HPDE6-E6E7 (cell line): ENCODE measurements at regions not wholly inside any gene's neighbourhood (a gene's known extent, or its start where the extent isn't known, plus 50 kb on each side); places are given as distances from the start of the nearest gene placed in this dataset.

Experiments
- DNase-seq: peaks from one replicate; pipeline ENCODE4 v3.0.0; 2011; ENCODE audit warnings: missing footprints; ENCODE audit errors: extremely low spot score

DNA sequence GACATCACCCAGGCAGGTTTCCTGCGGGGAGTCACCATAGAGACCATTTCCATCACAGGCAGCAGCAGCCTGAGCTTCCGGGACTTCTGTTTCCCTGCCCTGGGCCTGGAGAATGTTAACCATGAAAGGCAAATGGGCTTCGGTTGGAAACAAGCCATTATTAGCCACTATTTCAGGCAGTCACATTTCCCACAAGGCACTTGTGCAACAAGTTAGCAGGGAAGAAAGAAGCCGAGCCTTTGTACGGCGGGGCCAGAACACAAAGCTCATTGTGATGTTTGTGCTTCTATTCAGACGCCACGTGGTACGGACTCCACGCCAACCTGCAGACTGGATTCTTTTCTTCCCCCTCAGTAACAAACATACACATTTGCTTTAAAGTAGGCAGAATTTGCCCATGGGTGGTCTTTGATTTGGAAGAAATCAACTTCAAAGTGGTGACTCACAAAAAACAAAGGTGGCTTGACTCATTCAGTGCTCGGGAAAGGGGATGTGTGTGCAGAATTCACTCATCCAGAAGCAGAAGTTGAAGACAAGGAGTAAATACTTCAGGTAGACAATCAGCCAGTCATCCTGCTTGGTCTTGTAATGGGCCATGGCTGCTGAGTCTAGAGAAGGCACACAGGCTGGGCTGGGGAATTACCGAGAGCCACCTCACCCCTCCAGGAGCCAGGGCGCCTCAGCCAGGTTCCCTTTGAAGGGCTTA is 154.2 kb upstream of the PRMT8 start:
- no peak for DNase-seq

DNA sequence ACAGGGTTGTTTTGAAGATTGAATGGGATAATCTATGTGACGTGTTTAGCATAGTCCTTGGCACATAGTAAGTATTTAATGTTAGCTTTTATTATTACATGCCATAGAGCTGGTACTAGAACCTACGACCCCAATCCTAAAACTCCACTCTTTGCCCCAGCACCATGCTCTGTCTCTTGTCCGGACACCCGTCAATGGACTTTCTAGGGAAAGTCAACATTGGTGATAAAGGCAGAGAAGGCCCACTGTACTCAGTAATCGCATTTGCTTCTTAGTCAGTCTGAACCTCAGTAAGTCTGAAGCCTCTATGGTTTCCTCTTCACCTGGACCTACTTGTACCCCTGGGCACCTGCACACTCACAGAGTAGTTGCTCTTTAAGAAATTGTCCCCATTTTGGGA is 153.1 kb upstream of the PRMT8 start:
- no peak for DNase-seq

DNA sequence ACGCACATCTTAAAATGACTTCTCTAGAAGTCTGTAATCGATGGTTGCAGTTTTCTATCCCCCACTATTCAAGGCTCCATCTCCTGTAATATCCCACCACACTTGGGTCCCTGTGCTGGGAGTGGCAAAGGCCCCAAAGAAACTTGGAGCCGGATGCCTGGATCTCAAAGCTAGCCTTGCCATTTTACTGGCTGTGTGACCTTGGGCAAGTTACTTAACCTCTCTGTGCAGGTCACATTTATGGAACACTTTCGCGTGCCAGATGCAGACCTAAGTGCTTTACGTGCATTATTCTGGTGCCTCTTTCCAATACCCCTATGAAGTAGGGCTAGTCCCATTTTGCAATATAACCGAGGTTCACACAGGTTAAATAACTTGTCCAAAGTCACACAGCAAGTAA is 151.8 kb upstream of the PRMT8 start:
- no peak for DNase-seq

DNA sequence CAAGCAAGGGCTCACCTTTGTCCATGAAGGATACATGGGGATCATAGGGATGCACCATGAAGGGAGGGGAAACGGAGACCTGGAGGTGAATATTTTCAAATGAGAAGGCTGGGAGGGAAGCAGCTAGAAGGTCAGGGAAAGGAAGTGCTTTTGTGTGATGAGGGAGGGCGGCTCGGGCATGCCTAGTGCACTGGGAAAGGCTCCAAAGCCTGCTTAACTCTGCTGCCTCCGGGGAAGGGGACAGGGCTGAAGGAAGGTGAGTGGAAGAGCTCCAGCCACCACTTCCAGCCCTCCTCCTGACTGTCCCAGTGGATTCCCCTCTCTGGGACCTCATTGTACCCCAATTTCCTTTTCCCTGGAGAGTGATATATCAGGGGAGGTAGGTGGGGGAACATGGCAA is 149.4 kb upstream of the PRMT8 start:
- DNase-seq, result no peak

DNA sequence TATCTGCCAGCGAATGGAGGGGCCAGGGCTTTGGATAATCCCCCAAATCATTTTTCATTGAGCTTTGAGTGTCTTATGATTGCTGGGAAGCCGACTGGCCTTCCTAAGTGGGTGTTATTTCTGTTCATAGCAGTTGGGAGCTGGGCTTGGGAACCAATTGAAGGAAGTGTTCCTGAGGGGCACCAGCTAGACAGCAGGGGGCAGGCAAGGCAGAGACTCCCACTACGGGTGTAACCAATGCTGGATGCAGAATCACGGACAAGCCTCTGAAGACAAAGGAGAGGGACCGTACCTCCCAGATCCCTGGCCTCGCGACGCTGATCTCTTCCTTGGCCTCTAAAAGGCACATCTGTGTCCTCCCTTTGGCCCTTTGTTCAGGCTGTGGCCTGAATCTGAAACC is 149.0 kb upstream of the PRMT8 start:
- no peak for DNase-seq

DNA sequence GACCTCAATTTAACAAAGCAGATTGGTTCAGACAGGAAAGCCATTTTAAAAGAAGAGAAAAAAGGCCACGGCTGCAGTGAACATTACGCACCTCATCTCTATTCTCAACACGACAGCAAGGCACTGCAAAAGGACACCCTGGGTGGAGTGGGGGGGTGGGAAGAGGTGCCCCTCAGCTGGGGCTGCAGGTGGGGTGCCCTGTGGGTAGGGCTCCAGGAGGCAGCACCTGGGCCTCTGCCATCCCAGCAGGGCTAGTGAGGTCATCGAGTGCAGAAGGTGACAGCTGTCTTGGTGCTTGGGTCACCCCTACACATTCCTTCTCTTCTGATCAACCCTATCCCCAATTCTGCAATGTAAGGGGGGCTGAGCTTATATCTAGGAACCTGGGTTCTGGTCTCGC is 142.9 kb upstream of the PRMT8 start:
- DNase-seq, result no peak

DNA sequence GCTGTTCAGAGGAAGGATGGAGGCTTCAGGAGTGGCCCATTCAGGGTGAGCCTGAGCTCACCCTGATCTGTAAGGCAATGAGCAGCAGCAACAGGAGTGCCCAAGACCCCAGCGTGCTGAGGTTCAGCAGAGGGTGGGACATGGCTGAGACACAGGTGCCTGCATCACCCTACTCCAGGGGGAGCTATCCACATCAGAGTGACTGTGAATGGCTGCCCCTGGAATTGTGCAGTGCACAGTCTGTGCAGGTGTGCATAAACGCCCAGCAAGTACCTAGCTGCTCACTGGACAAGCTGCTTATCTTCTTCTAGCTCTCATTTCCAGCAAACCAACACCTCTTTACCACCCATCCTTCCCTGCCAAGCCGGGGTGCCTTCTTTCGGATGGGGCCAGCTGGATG is 140.6 kb upstream of the PRMT8 start:
- no peak for DNase-seq

DNA sequence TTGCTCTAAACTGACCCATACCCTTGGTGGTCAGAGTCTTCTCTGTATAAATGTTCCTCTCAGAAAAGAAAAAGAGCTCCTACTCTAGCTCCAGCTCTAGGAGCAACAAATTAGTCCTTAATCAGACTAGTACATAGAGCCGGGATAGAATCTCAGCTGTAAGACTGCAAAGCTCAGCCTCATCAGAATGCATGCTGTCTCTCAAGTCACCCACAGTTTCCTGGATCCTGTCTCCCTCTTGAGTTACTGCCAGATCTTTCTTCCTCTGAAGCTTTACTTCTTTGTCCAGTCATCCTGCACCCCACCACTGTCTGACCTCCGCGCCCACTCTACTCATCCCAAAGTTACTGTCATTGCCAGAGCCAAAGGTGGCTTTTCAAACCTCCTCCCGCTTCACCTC is 139.3 kb upstream of the PRMT8 start:
- no peak for DNase-seq

DNA sequence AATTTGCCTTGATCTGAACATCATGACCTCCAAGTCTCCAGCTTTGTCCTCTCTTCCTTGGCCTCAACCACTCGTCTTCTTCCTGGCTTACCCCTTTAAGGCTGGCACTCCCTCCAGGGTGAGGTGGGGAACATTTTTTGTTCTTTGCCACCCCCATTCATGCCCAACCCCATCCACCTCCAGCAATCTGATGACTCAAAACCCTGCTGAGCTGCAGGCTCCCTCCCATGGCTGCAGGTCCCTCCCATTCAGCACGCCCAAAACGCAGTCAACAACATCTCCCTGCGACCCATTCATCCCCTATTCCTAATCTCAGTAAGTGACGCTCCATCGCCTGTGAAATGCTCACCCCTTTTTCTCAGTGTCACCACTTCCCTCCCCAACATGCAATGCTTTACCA is 138.8 kb upstream of the PRMT8 start:
- DNase-seq, result no peak

DNA sequence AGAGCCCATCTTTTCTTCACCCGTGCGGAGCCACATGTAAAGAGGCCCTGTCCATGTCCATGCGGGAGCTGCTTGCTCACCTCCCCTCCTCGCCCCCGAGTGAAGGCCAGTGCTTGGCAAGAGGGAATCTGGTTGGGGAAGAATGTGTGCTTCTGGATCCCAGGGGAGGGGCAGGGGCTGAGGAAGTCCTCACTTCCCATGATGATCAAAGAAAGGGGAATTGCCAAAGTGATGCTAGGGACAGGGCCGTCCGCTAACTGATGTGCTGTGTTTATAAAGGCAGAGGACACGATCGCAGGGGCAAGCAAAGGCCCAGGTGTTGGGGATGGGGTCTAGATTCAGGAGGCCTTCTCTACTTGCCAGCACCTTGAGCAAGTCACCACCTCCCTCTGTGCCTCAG is 137.4 kb upstream of the PRMT8 start:
- no peak for DNase-seq

DNA sequence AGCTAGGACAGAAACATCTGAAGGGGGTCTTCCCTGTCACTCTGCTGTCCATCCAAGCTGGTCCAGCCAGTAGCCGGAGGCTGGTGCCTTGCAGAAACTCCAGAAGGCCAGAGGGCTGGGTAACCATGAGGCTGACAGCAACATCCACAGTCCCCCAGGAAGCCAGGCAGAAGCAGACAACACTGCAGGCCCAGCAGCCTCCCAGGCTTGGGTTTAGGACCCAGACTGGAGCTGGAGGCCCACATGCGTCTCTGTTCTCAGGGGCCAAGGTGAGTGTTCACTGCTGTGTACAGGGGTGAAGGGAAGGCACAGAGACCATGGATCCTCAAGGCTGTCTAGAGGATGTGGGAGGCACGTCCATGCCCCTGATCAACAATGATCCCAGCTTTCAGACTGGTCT is 136.4 kb upstream of the PRMT8 start:
- DNase-seq, result no peak

DNA sequence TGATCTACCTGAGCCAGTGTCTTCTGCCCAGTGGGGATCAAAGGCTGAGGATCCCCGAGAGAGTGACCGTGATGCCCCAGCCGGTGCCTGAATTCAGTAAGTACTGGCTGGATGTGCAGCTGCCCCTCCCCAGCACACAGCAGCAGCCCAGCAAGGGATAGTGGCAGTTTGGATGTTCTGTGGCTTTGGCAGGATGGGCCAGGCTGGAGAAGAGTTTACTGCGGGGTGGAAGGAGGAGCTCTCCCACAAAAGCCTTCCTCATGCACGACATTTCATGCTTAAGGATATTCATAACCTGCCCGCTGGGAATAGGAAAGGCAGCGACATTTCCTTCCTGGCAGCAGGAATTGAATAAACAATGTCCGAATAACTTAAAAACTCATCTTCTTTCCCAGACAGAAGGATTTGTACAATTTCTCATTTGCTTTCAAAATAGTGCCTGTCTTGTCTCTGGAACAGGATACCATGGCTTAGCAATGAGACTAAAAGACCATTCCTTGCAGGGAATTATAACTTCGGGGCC is 135.6 kb upstream of the PRMT8 start:
- no peak for DNase-seq

DNA sequence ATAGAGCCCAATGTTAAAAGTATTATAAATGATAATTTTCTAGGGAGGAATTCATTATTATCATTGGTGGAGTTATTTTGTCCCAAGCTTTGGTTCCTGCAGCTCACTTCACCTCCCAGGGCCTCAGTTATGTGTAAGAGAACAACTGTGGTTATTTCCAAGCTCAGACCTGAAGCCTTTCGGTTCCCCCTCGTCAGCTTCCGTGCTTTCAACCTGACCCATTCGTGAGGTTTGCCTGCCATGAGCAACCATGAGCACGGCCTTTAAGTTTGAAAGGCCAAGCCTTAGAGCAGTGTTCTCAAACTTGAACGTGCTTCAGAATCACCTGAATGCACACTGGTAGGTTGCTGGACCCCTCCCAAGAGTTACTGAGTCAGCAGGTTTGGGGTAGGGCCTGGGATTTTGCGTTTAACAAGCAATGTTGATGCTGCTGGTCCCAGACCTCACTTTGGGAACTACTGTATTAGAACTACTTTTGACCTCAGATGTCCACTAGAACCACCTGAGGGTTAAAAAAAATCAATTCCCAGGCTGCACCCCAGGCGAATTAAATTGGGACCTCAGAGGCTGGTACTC is 133.0 kb upstream of the PRMT8 start:
- DNase-seq, result no peak

DNA sequence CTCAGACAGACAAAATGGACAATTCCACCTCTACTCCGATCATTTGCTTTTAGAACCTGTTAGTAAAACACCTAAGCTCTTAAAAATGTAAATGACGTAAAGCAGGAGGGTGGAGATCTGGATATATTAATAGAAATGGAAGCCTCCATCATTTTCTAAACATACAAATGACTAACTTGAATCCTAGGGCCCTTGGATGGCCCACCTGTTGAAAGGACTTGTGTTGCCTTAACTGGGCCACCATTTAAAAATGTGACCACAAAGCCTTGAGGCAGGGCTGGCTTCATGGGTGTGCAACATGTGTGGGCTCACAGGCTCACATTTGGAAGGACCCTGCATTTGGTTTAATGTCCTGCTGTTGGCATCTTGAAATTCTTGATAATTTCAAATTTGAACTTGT is 131.5 kb upstream of the PRMT8 start:
- no peak for DNase-seq

DNA sequence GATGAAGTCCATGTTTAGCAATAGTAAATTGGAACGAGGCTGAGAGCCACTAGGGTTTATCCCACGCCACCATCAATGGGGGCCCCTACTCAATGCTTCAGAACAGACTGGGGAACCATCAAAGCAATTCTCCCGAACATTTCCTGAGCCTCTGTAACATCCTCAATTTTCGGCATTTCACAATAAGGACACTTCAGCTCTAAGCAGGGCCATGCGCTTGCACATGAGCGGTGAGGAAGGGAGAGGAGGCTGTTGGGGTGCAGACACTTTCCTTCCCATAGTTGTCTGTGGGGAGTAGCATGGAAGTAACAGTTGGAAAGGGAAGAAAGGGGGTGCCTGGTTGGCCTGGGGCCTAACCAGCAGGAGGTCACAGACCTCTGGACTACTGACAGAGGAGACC is 129.9 kb upstream of the PRMT8 start:
- no peak for DNase-seq

DNA sequence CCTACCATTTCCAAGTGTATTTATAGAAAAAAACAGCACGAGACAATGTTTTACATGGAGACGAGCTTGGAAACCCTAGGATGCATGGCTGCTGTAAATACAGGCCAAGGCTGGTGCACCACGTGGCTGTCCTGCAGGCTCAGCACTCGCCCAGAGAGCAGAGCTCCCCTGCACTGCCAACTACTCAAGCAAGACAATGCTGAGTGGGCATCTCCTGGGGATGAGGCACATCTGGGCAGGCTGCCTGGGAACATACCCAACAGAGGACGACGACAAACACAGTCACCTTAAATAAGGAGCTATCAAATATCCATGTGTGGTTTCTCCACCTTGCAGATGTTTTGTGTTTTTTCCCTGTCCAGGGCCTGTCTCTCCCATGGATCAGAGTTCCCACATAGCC is 128.3 kb upstream of the PRMT8 start:
- DNase-seq, result no peak

DNA sequence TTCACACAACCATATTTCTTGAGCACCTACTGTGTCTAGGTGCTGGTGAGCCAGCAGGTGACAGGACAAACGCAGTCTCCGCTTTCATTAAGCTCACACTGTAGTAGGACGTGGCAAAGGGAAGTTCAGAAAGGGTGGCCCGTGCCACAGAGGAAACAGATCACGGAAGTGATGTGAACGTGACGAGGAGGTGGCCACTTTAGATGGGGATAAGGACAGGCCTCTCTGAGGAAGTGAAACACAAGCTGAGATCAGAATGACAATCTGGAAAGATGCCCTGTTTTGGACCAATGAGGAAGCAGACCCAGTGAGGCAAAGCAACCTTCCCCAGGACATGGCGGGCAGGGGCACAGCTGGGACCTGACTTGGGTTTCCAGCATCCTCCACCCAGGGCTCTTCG is 127.4 kb upstream of the PRMT8 start:
- DNase-seq, result no peak

DNA sequence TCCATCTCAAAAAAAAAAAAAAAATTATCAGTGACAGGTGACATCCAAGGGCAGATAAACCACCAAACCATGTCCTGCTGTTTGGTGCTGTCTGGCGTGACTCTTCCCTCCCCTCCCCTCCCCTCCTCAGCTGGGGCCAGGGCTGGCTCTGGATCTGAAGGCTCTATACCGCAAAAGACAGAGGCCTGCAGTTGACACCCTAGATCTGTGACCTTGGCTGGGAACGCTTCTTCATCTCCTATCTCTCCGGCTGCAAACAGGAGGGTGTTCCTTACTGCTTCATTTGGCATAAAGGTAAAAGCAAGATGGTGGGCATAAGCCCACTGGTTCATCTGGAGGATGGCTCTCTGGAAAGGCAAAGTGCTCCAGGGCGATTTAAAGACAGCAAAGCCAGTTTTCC is 126.8 kb upstream of the PRMT8 start:
- DNase-seq, result no peak

DNA sequence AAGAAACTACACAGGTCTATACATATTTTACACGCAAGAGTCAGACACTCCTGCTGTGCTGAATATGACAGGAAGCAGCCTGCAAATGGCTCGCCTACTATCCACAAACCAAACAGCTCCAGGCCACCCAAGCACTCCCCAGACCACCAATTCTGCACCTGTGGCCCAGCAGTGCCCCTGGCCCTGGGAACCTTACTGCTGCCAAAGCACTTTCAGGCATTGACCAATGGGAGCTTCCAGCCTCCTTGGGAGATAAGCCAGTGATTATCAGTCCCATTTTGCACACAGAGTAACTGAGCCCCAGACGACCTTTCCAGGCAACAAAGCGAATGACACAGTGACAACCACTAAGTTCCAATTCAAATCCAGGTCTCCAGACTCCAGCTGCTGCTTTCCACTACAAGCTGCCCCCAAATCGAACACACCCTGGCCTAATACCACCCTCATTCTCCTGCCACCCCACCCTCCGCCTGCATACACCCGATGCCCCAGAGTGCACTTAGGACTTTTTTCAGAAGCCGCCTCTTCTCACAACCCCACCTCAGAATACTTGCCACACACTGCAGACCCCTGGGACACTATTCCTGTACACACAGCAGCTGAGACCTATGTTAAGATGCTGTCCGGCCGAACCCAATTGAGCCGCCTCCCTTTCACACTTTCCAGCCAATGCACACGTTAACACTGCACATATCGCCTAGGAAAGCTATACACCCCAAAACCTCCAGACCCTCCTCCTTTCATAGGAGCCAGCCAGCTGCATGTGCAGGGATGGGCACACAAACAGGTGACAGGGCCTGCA is 126.1 kb upstream of the PRMT8 start:
- DNase-seq, result no peak

DNA sequence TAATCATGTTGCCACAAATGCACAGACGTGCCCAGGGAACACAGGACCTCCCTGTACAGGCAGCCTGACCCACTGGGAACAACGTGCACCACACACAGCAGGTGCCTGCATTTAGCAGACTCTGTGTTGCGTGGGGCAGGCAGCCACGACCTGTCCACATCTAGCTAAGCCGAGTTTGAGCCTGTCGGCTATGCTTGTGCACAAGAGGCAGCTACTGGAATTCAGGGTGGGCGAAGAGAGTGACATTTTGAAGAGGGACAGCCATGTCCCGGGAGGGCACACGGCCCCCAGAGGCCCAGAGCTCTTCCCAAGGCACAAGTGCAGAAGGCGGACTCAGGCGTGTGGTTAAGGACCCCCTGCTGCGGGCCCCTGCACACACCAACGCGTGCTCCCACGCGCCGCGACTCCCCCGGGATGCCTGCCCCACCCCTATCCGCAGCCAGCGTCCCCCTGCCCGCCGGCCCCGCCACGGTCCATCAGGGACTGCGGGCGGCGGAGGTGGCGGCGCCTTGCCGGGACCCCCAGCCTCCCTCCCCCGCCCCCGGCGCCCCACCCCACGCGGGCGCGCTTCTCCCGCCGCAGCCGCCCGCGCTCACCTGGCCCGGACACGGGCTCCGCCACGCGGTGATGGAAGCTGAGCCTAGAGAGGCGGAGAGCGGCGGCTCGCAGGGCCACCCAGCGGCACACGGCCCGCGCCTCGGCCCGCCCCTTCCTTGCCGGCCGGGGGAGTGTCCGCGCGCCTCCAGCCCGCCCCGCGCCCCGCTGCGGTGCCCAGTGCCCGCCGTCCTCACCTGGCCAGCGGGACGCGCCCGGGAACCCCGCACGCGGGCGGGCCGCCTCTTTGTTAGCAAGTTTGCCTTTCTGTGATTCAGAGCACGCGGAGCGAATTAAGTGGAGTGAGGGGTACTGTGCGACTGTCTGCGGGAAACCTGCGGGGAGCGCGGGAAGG is 125.3 kb upstream of the PRMT8 start:
- DNase-seq, result peak; percentile 42

DNA sequence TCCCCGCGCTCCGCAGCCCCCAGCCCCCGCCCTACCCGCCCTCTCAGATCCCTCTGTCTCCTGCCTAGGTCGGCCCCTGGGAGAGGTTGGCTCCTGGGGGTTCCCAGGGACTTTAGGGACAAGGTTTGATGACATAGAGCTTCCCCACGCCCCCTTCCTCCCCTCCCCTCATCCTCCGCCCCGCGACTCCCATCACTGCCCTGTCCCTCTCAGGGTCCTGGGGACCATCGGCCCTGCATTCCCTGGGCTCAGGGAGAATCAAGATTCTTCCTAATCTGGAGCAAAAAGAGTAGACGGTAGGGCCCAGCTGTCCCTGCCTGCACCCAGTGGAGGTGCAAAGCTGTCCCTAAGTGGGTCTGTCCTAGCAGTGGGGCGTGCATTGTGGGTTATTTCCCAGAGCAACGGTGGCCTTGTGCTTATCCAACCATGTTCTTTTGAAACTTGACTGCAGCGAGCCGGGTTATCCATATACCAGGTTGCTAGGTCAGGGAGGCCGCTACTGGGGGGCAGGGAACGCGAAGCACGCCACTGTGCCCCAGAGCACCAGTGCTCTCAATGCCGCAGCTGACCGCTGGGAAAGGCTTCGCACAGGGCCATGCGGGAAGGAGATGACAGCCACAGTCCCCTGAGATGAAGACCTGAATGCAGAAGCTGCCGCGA is 124.4 kb upstream of the PRMT8 start:
- no peak for DNase-seq
